K562 (cell line): ENCODE measurements at regions not wholly inside any gene's neighbourhood (a gene's known extent, or its start where the extent isn't known, plus 50 kb on each side); places are given as distances from the start of the nearest gene placed in this dataset.

ENCODE experiments used
- EP300 ChIP-seq: IDR thresholded peaks from 2 replicates; pipeline ENCODE4 v1.6.1; 2012; ENCODE audit warnings: low read length, improper control_type of control experiment
- FOXK1 ChIP-seq: sonication (generic); formaldehyde crosslinking; IDR thresholded peaks from 2 replicates; pipeline ENCODE4 v1.8.0; 2022; ENCODE audit warnings: missing genetic modification reagents, mild to moderate bottlenecking, borderline replicate concordance
- IRF2 ChIP-seq: sonication (generic); formaldehyde crosslinking; IDR thresholded peaks from 2 replicates; pipeline ENCODE4 v1.8.1; 2022; ENCODE audit warnings: mild to moderate bottlenecking, missing genetic modification reagents
- KDM1A ChIP-seq, 2 experiments: fragments of 450-650 bp; IDR thresholded peaks; 2 replicates each; pipeline ENCODE4 v1.6.1; 2016; ENCODE audit warnings: mild to moderate bottlenecking in 2 of 2
- NCOA1 ChIP-seq: fragments of 450-650 bp; IDR thresholded peaks from 2 replicates; pipeline ENCODE4 v1.6.1; 2016; ENCODE audit warnings: low read depth
- POLR2A ChIP-seq: fragments of 450-650 bp; conservative IDR thresholded peaks from 2 replicates; pipeline ENCODE4 v1.6.1; 2016
- SIX5 ChIP-seq, 2 experiments: IDR thresholded peaks; 2 replicates each; pipeline ENCODE4 v1.6.1; 2011; ENCODE audit warnings: low read length in 2 of 2, borderline replicate concordance in 1 of 2, low read depth in 1 of 2, mild to moderate bottlenecking in 1 of 2, moderate library complexity in 1 of 2; ENCODE audit not compliant: insufficient read depth in 1 of 2
- TEAD1 ChIP-seq, 2 experiments: fragments of 450-650 bp in 1 of 2; sonication (generic) in 1 of 2; formaldehyde crosslinking; IDR thresholded peaks; 2 replicates each; pipeline versions ENCODE4 v1.4.0 to v1.8.0; 2020 to 2022; ENCODE audit warnings: mild to moderate bottlenecking in 2 of 2, missing genetic modification reagents in 1 of 2
- ZNF274 ChIP-seq: IDR thresholded peaks from 2 replicates; pipeline ENCODE4 v1.6.1; 2011; ENCODE audit warnings: low read depth, mild to moderate bottlenecking, low read length, moderate library complexity, borderline replicate concordance
- ZNF384 ChIP-seq: IDR thresholded peaks from 2 replicates; pipeline ENCODE4 v1.6.1; 2012; ENCODE audit warnings: low read depth, low read length, improper control_type of control experiment
- ZNF561 ChIP-seq: fragments of 450-650 bp; formaldehyde crosslinking; conservative IDR thresholded peaks from 2 replicates; pipeline ENCODE4 v1.4.0; 2020; ENCODE audit warnings: mild to moderate bottlenecking, moderate library complexity
- TF ChIP-seq, protein P1 (sequence below), 3 experiments: IDR thresholded peaks in 2 of 3; conservative IDR thresholded peaks in 1 of 3; 2 replicates each; pipeline ENCODE4 v1.5.1; 2011 to 2012; ENCODE audit warnings: low read length in 3 of 3, mild to moderate bottlenecking in 3 of 3, control low read depth in 2 of 3, improper control_type of control experiment in 1 of 3, inconsistent platforms in 1 of 3, low read depth in 1 of 3, mixed read lengths in 1 of 3, moderate library complexity in 1 of 3; ENCODE audit not compliant: insufficient read depth in 2 of 3

DNA sequence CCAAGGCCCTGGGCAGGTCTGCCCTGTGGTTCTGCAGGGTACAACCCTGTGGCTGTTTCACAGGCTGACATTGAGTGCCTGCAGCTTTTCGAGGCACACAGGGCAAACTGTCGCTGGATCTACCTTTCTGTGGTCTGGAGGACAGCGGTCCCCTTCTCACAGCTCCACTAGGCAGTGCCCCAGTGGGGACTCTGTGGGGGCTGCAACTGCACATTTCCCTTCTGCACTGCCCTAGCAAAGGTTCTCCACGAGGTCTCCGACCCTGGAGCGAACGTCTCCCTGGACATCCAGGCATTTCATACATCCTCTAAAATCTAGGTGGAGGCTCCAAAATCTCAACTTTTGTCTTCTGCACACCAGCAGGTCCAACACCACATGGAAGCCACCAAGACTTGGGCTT, 1645.2 kb upstream of the CDH6 start:
- TF ChIP-seq IRF2 (CRISPR knock-in tag) (no peak), NCOA1 (no peak), ZNF384 (no peak), FOXK1 (CRISPR knock-in tag) (no peak), ZNF561 (no peak), EP300 (no peak), SIX5 (IDR thresholded peaks at IDR 0.05; ENCODE audit: borderline replicate concordance in 1 of 2, insufficient read depth in 1 of 2, low read depth in 1 of 2, low read length in 2 of 2) (no peak), KDM1A (IDR thresholded peaks at IDR 0.05) (no peak), TEAD1 (CRISPR knock-in tag; IDR thresholded peaks at IDR 0.05) (no peak), ZNF274 (no peak), POLR2A (no peak)
- TF ChIP-seq, protein P1, sequence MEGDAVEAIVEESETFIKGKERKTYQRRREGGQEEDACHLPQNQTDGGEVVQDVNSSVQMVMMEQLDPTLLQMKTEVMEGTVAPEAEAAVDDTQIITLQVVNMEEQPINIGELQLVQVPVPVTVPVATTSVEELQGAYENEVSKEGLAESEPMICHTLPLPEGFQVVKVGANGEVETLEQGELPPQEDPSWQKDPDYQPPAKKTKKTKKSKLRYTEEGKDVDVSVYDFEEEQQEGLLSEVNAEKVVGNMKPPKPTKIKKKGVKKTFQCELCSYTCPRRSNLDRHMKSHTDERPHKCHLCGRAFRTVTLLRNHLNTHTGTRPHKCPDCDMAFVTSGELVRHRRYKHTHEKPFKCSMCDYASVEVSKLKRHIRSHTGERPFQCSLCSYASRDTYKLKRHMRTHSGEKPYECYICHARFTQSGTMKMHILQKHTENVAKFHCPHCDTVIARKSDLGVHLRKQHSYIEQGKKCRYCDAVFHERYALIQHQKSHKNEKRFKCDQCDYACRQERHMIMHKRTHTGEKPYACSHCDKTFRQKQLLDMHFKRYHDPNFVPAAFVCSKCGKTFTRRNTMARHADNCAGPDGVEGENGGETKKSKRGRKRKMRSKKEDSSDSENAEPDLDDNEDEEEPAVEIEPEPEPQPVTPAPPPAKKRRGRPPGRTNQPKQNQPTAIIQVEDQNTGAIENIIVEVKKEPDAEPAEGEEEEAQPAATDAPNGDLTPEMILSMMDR (IDR thresholded peaks at IDR 0.05 in 2 of 3, conservative IDR thresholded peaks at IDR 0.05 in 1 of 3; ENCODE audit: insufficient read depth in 2 of 3, low read depth in 1 of 3, low read length in 3 of 3): no peak
